SK-N-SH treated with all-trans-retinoic acid at 6 μM for 48 hours (cell line): ENCODE measurements at regions not wholly inside any gene's neighbourhood (a gene's known extent, or its start where the extent isn't known, plus 50 kb on each side); places are given as distances from the start of the nearest gene placed in this dataset.

Source experiments
- ATAC-seq: fragments of 200-7000 bp; cut with Tn5 transposase; 3 replicates; pipeline ENCODE4 v1.9.1; 2020; ENCODE audit warnings: mild to moderate bottlenecking, moderate library complexity
- ARNTL ChIP-seq: fragments of 450-650 bp; formaldehyde crosslinking; IDR thresholded peaks from 2 replicates; pipeline ENCODE4 v1.5.0; 2020; ENCODE audit warnings: low read depth, mild to moderate bottlenecking, moderate library complexity, borderline replicate concordance
- CREB5 ChIP-seq: fragments of 250-450 bp; sonication (Bioruptor Pico); IDR thresholded peaks from 2 replicates; pipeline ENCODE4 v1.5.1; 2020; ENCODE audit warnings: low read depth, mild to moderate bottlenecking, moderate library complexity
- CSDC2 ChIP-seq: fragments of 250-450 bp; sonication (Bioruptor Pico); IDR thresholded peaks from 2 replicates; pipeline ENCODE4 v1.5.0; 2020; ENCODE audit warnings: mild to moderate bottlenecking, moderate library complexity
- CSRNP3 ChIP-seq: fragments of 250-450 bp; sonication (Bioruptor Pico); IDR thresholded peaks from 2 replicates; pipeline ENCODE4 v1.5.1; 2021; ENCODE audit warnings: mild to moderate bottlenecking, moderate library complexity
- ESRRG ChIP-seq: fragments of 250-450 bp; sonication (Bioruptor Pico); IDR thresholded peaks from 2 replicates; pipeline ENCODE4 v1.6.1; 2021; ENCODE audit warnings: mild to moderate bottlenecking
- GLIS3 ChIP-seq: fragments of 250-450 bp; sonication (Bioruptor Pico); IDR thresholded peaks from 2 replicates; pipeline ENCODE4 v1.5.0; 2020; ENCODE audit warnings: mild to moderate bottlenecking, moderate library complexity
- ISL1 ChIP-seq: fragments of 250-450 bp; sonication (Bioruptor Pico); IDR thresholded peaks from 2 replicates; pipeline ENCODE4 v2.1.2; 2022; ENCODE audit warnings: mild to moderate bottlenecking, moderate library complexity
- OSR1 ChIP-seq: fragments of 250-450 bp; sonication (Bioruptor Pico); IDR thresholded peaks from 2 replicates; pipeline ENCODE4 v1.8.0; 2022; ENCODE audit warnings: moderate library complexity, mild to moderate bottlenecking, inconsistent platforms
- PPARA ChIP-seq: fragments of 250-450 bp; sonication (Bioruptor Pico); IDR thresholded peaks from 2 replicates; pipeline ENCODE4 v1.5.0; 2020; ENCODE audit warnings: mild to moderate bottlenecking, borderline replicate concordance
- RARB ChIP-seq: fragments of 250-450 bp; sonication (Bioruptor Pico); IDR thresholded peaks from 2 replicates; pipeline ENCODE4 v1.8.0; 2021; ENCODE audit warnings: mild to moderate bottlenecking, moderate library complexity
- SNAI2 ChIP-seq: fragments of 250-450 bp; sonication (Bioruptor Pico); IDR thresholded peaks from 2 replicates; pipeline ENCODE4 v1.5.0; 2020; ENCODE audit warnings: mild to moderate bottlenecking, moderate library complexity
- TCF4 ChIP-seq: fragments of 250-450 bp; sonication (Bioruptor Pico); IDR thresholded peaks from 2 replicates; pipeline ENCODE4 v1.8.0; 2021; ENCODE audit warnings: mild to moderate bottlenecking, moderate library complexity, borderline replicate concordance
- ZFP3 ChIP-seq: fragments of 250-450 bp; sonication (Bioruptor Pico); IDR thresholded peaks from 2 replicates; pipeline ENCODE4 v1.5.0; 2020; ENCODE audit warnings: mild to moderate bottlenecking, moderate library complexity
- ZFP30 ChIP-seq: fragments of 450-650 bp; formaldehyde crosslinking; IDR thresholded peaks from 2 replicates; pipeline ENCODE4 v1.5.0; 2022; ENCODE audit warnings: mild to moderate bottlenecking, moderate library complexity
- ZNF565 ChIP-seq: fragments of 450-650 bp; formaldehyde crosslinking; conservative IDR thresholded peaks from 2 replicates; pipeline ENCODE4 v1.5.0; 2020; ENCODE audit warnings: low read depth, mild to moderate bottlenecking, moderate library complexity
- ZNF70 ChIP-seq: fragments of 450-650 bp; formaldehyde crosslinking; IDR thresholded peaks from 2 replicates; pipeline ENCODE4 v1.5.0; 2020; ENCODE audit warnings: mild to moderate bottlenecking, moderate library complexity
- ZNF8 ChIP-seq: fragments of 450-650 bp; formaldehyde crosslinking; IDR thresholded peaks from 2 replicates; pipeline ENCODE4 v1.5.0; 2020; ENCODE audit warnings: mild to moderate bottlenecking, moderate library complexity
- TF ChIP-seq, protein P1 (sequence below): fragments of 250-450 bp; sonication (Bioruptor Pico); IDR thresholded peaks from 2 replicates; pipeline ENCODE4 v1.5.0; 2020; ENCODE audit warnings: mild to moderate bottlenecking, moderate library complexity
- TF ChIP-seq, protein P2 (sequence below): fragments of 250-450 bp; sonication (Bioruptor Pico); IDR thresholded peaks from 2 replicates; pipeline ENCODE4 v1.8.0; 2021; ENCODE audit warnings: low read depth, mild to moderate bottlenecking, moderate library complexity, borderline replicate concordance
- TF ChIP-seq, protein P3 (sequence below): fragments of 250-450 bp; sonication (Bioruptor Pico); IDR thresholded peaks from 2 replicates; pipeline ENCODE4 v1.8.0; 2020; ENCODE audit warnings: mild to moderate bottlenecking, moderate library complexity, borderline replicate concordance

GRCh38 chr11:104652996-104653395 is 245.3 kb downstream of the CASP12 start:
- no peak for TF ChIP-seq CSRNP3 (CRISPR knock-in tag)
- TF ChIP-seq, protein P1, sequence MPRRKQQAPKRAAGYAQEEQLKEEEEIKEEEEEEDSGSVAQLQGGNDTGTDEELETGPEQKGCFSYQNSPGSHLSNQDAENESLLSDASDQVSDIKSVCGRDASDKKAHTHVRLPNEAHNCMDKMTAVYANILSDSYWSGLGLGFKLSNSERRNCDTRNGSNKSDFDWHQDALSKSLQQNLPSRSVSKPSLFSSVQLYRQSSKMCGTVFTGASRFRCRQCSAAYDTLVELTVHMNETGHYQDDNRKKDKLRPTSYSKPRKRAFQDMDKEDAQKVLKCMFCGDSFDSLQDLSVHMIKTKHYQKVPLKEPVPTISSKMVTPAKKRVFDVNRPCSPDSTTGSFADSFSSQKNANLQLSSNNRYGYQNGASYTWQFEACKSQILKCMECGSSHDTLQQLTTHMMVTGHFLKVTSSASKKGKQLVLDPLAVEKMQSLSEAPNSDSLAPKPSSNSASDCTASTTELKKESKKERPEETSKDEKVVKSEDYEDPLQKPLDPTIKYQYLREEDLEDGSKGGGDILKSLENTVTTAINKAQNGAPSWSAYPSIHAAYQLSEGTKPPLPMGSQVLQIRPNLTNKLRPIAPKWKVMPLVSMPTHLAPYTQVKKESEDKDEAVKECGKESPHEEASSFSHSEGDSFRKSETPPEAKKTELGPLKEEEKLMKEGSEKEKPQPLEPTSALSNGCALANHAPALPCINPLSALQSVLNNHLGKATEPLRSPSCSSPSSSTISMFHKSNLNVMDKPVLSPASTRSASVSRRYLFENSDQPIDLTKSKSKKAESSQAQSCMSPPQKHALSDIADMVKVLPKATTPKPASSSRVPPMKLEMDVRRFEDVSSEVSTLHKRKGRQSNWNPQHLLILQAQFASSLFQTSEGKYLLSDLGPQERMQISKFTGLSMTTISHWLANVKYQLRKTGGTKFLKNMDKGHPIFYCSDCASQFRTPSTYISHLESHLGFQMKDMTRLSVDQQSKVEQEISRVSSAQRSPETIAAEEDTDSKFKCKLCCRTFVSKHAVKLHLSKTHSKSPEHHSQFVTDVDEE (CRISPR knock-in tag): no peak
- TF ChIP-seq ISL1 (CRISPR knock-in tag): no peak
- no peak for TF ChIP-seq RARB (CRISPR knock-in tag)
- TF ChIP-seq, protein P2, sequence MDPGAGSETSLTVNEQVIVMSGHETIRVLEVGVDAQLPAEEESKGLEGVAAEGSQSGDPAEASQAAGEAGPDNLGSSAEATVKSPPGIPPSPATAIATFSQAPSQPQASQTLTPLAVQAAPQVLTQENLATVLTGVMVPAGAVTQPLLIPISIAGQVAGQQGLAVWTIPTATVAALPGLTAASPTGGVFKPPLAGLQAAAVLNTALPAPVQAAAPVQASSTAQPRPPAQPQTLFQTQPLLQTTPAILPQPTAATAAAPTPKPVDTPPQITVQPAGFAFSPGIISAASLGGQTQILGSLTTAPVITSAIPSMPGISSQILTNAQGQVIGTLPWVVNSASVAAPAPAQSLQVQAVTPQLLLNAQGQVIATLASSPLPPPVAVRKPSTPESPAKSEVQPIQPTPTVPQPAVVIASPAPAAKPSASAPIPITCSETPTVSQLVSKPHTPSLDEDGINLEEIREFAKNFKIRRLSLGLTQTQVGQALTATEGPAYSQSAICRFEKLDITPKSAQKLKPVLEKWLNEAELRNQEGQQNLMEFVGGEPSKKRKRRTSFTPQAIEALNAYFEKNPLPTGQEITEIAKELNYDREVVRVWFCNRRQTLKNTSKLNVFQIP (CRISPR knock-in tag): no peak
- TF ChIP-seq CREB5: no peak
- TF ChIP-seq TCF4 (CRISPR knock-in tag): no peak
- no peak for TF ChIP-seq OSR1 (CRISPR knock-in tag)
- TF ChIP-seq ZNF70: no peak
- TF ChIP-seq, all 23 proteins: peak for 0
- ATAC-seq: no peak

DNA sequence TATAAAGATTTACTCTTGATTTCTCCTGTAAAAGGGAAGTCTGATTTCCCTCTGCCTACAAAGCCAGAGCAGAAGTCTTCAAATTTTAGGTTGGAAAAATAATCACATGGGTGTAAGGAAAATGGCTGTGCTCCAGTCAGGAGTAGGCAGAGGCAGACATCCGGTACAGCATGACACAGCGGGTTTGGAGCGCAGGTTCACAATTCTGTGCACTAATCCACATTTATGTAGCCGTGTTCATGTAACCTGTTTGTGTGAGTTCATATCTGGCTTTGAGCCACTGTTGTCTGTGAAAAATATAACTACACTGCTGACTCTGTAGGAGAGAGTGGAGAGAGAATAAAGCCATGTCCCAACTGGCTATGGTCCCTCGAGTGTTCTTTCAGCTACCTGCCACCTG is 248.0 kb downstream of the CASP12 start:
- TF ChIP-seq CSDC2 (CRISPR knock-in tag): no peak
- no peak for TF ChIP-seq CSRNP3 (CRISPR knock-in tag)
- TF ChIP-seq ZNF565 (CRISPR knock-in tag): no peak
- no peak for ATAC-seq

- no peak for ATAC-seq
- TF ChIP-seq ZNF70 (no peak), PPARA (CRISPR knock-in tag) (no peak), TCF4 (CRISPR knock-in tag) (no peak), ZNF8 (CRISPR knock-in tag) (no peak), ESRRG (CRISPR knock-in tag) (no peak), ARNTL (no peak), CREB5 (no peak)
- TF ChIP-seq, all 23 proteins: peak for 0
Measured at GRCh38 chr11:104649002-104649401, 249.3 kb downstream of the CASP12 start.

GRCh38 chr11:104645261-104646222 is 252.7 kb downstream of the CASP12 start:
- no peak for ATAC-seq
- TF ChIP-seq RARB (CRISPR knock-in tag): no peak
- no peak for TF ChIP-seq ESRRG (CRISPR knock-in tag)
- no peak for TF ChIP-seq ISL1 (CRISPR knock-in tag)
- no peak for TF ChIP-seq TCF4 (CRISPR knock-in tag)
- no peak for TF ChIP-seq ZNF8 (CRISPR knock-in tag)
- no peak for TF ChIP-seq SNAI2 (CRISPR knock-in tag)
- TF ChIP-seq ARNTL: no peak
- TF ChIP-seq ZNF70: no peak
- TF ChIP-seq, protein P3, sequence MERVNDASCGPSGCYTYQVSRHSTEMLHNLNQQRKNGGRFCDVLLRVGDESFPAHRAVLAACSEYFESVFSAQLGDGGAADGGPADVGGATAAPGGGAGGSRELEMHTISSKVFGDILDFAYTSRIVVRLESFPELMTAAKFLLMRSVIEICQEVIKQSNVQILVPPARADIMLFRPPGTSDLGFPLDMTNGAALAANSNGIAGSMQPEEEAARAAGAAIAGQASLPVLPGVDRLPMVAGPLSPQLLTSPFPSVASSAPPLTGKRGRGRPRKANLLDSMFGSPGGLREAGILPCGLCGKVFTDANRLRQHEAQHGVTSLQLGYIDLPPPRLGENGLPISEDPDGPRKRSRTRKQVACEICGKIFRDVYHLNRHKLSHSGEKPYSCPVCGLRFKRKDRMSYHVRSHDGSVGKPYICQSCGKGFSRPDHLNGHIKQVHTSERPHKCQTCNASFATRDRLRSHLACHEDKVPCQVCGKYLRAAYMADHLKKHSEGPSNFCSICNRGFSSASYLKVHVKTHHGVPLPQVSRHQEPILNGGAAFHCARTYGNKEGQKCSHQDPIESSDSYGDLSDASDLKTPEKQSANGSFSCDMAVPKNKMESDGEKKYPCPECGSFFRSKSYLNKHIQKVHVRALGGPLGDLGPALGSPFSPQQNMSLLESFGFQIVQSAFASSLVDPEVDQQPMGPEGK: no peak
- TF ChIP-seq CREB5: no peak
- TF ChIP-seq ZFP3 (CRISPR knock-in tag): no peak
- no peak for TF ChIP-seq GLIS3 (CRISPR knock-in tag)
- TF ChIP-seq ZFP30 (CRISPR knock-in tag): no peak
